Nephron progenitor cell (in vitro differentiated cells): ENCODE measurements at regions not wholly inside any gene's neighbourhood (a gene's known extent, or its start where the extent isn't known, plus 50 kb on each side); places are given as distances from the start of the nearest gene placed in this dataset.

Experiments used
- DNase-seq: peaks from one replicate; pipeline ENCODE4 v3.0.0; 2021
- H3K27ac Mint-ChIP-seq: 2 replicates; pipeline ENCODE4 v1.8.0; 2021; ENCODE audit warnings: mild to moderate bottlenecking, moderate library complexity, mixed read lengths
- H3K27me3 Mint-ChIP-seq: 2 replicates; pipeline ENCODE4 v1.8.0; 2021; ENCODE audit warnings: mild to moderate bottlenecking, low read depth, mixed read lengths; ENCODE audit not compliant: poor library complexity
- H3K36me3 Mint-ChIP-seq: 2 replicates; pipeline ENCODE4 v1.8.0; 2021; ENCODE audit warnings: low read depth, mixed read lengths
- H3K4me1 Mint-ChIP-seq: 2 replicates; pipeline ENCODE4 v1.8.0; 2021; ENCODE audit warnings: mixed read lengths
- H3K4me3 Mint-ChIP-seq: 2 replicates; pipeline ENCODE4 v1.8.0; 2021; ENCODE audit warnings: mild to moderate bottlenecking, moderate library complexity, mixed read lengths
- H3K9me3 Mint-ChIP-seq: 2 replicates; pipeline ENCODE4 v1.8.0; 2021; ENCODE audit warnings: mild to moderate bottlenecking, moderate library complexity, mixed read lengths
- TF ChIP-seq, protein P1 (sequence below): fragments of 200-600 bp; sonication (generic); IDR thresholded peaks from 2 replicates; pipeline ENCODE4 v1.5.0; 2021; ENCODE audit warnings: antibody characterized with exemption

DNA sequence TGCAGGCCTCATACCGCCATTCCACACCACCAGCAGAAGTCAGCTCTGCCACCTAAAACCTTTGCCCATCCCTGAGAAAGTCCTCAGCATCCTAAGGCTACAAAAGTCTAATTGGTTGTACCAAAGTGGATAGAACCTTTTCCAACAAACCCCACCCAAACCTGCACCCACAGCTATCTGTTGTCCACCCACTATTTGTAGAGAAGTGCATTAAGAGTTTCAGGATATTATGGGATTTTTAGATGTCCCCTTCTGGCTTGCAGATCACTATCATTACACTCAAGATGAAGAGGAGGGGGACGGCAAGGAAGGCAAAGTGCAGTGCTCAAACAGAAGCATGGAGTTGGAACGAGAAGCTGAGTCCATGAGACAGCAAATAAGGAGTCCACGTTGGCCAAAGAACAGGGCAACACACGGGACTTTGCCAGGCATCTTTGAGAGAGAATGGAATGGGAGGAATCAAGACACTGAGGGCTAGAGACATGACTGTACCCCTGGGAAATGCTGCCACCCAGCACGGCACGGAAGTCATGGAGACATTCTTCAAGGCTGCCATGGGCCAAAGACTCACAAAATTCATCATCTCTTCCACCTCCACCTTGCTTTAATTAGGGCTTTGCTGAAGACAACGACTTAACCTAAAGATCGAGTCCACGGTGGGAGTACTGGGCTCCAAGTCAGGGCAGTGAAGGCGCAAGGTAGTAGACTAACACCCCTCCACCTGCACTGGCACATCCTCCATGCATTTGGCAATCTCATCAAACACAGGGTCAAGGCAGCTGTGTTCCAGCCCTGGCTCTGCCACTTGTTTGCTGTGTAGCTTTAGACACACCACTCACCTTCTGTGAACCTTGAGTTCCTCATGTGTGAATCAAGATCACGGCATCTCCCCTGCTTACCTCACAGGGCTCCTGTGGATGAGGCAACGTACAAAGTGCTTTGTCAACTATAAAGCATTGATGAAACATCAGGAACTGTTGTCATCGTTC, 112.9 kb upstream of the TMEM45B start:
- H3K9me3 Mint-ChIP-seq: no peaks in the 10 kb centered on the region
- no peak for DNase-seq
- TF ChIP-seq, protein P1, sequence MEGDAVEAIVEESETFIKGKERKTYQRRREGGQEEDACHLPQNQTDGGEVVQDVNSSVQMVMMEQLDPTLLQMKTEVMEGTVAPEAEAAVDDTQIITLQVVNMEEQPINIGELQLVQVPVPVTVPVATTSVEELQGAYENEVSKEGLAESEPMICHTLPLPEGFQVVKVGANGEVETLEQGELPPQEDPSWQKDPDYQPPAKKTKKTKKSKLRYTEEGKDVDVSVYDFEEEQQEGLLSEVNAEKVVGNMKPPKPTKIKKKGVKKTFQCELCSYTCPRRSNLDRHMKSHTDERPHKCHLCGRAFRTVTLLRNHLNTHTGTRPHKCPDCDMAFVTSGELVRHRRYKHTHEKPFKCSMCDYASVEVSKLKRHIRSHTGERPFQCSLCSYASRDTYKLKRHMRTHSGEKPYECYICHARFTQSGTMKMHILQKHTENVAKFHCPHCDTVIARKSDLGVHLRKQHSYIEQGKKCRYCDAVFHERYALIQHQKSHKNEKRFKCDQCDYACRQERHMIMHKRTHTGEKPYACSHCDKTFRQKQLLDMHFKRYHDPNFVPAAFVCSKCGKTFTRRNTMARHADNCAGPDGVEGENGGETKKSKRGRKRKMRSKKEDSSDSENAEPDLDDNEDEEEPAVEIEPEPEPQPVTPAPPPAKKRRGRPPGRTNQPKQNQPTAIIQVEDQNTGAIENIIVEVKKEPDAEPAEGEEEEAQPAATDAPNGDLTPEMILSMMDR: no peak
- no peak overlapping the region for H3K27ac Mint-ChIP-seq
- H3K36me3 Mint-ChIP-seq: no peaks in the 10 kb centered on the region
- no peak overlapping the region for H3K4me3 Mint-ChIP-seq
- H3K27me3 Mint-ChIP-seq: peaks cover 27% of the 10 kb centered on the region
- H3K4me1 Mint-ChIP-seq: no peaks in the 10 kb centered on the region

DNA sequence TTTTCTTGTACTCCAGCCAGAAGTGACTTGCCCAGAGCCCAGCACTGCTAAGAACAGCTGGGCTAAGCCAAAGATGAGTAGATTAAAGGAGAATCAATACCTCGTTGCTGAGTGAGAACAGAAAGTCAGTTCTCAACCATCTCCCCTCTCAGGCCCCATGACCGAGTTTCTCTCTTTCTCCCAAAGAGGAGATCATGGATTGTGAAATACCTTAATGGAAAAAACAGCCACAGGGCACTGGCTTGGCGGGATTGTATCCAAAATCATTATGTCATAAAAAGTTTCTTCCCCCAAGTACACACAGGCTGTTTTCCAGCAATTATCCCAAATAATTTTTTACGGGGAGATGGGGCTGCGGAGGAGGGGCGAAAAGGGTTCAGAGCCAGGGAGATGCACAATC, 111.8 kb upstream of the TMEM45B start:
- peaks cover 18% of the 10 kb centered on the region for H3K27me3 Mint-ChIP-seq
- H3K27ac Mint-ChIP-seq: no peak overlapping the region
- TF ChIP-seq, protein P1: no peak
- no peak for DNase-seq
- no peaks in the 10 kb centered on the region for H3K9me3 Mint-ChIP-seq
- H3K4me3 Mint-ChIP-seq: no peak overlapping the region
- H3K36me3 Mint-ChIP-seq: no peaks in the 10 kb centered on the region
- no peaks in the 10 kb centered on the region for H3K4me1 Mint-ChIP-seq

DNA sequence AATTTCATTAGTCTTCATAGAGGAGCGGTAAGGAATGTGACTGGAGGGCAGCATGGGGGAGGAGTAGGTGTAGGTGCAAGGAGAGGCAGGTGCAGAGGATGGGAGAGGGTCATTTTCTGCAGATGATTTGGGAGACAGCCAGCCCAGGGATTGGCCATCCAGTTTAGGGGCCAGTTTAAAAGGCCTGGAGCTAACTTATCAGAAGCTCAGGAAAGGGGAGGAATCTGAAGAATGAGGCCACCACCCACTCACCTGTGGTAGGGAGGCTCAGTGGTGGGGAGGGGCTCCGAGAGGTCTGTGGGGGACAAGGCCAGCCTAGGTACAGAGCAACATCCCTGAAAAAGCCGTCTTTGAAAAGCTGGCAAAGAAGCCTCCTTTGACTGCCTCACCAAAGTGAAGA, 110.8 kb upstream of the TMEM45B start:
- no peak overlapping the region for H3K4me3 Mint-ChIP-seq
- TF ChIP-seq, protein P1: no peak
- no peaks in the 10 kb centered on the region for H3K36me3 Mint-ChIP-seq
- no peak overlapping the region for H3K27ac Mint-ChIP-seq
- H3K4me1 Mint-ChIP-seq: no peaks in the 10 kb centered on the region
- H3K9me3 Mint-ChIP-seq: no peaks in the 10 kb centered on the region
- DNase-seq: no peak
- H3K27me3 Mint-ChIP-seq: peaks cover 16% of the 10 kb centered on the region

DNA sequence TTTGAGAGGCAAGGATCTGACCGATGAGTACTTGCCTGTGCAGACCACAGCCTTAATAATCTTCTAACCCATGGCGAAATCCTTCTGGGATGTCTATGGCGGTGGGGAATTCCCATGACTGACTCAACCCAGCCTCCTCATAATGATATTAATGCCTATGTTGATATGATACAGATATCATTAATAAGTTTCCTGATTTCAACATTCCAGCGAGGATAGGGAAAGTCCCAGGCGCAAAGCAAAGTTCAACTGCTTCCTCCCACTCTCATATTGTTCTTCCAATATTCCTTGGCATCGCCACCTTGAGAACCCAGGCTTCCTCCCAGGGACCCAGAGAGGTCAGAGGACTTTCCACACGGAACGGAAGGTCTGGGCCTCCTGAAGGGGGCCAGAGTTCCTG, 110.3 kb upstream of the TMEM45B start:
- no peak overlapping the region for H3K4me3 Mint-ChIP-seq
- no peaks in the 10 kb centered on the region for H3K4me1 Mint-ChIP-seq
- TF ChIP-seq, protein P1: no peak
- DNase-seq: no peak
- H3K27me3 Mint-ChIP-seq: peaks cover 16% of the 10 kb centered on the region
- no peak overlapping the region for H3K27ac Mint-ChIP-seq
- no peaks in the 10 kb centered on the region for H3K9me3 Mint-ChIP-seq
- no peaks in the 10 kb centered on the region for H3K36me3 Mint-ChIP-seq

DNA sequence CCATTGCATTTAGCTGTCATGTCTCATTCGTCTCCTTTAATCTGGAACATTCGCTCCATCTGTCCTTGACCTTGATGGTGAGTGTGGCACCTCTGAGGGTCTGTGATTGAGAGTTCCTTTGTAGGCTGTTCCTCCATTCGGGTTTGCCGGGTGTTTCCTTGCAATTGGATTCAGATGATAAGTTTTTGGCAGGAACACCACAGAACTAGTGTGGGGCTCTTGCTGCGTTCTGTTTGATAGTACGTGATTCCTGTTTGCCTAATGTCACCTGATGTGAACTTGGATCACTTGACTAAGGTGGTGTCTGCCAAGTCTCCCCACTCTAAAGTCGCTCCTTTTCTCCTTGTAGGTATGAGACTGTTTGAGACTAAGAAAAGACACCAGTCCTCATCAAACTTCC, 109.7 kb upstream of the TMEM45B start:
- Mint-ChIP-seq H3K9me3 (no peaks in the 10 kb centered on the region), H3K4me3 (no peak overlapping the region), H3K27ac (no peak overlapping the region), H3K27me3 (peaks cover 14% of the 10 kb centered on the region), H3K4me1 (no peaks in the 10 kb centered on the region), H3K36me3 (no peaks in the 10 kb centered on the region)
- no peak for DNase-seq
- TF ChIP-seq, protein P1: no peak
